A673 (cell line): ENCODE measurements at regions not wholly inside any gene's neighbourhood (a gene's known extent, or its start where the extent isn't known, plus 50 kb on each side); places are given as distances from the start of the nearest gene placed in this dataset.

Experiments used
- BruUV-seq: library from RNA; stranded (reverse); fragments of 400-500 nt; replicated peaks from 2 replicates; lab custom pipeline; 2021; lab: Mats Ljungman, UMichigan
- CTCF ChIA-PET: fragments of 300-600 bp; sonication (Branson Sonifier 250); formaldehyde crosslinking; loops from one replicate; lab custom pipeline; 2022; ENCODE audit warnings: antibody characterized with exemption; lab: Charles Lee
- POLR2A ChIA-PET: fragments of 300-600 bp; sonication (Branson Sonifier 250); formaldehyde crosslinking; loops from one replicate; lab custom pipeline; 2022; ENCODE audit warnings: antibody characterized with exemption; ENCODE audit not compliant: low non-redundant PET; lab: Charles Lee
- DNase-seq: peaks from one replicate; pipeline ENCODE4 v3.0.0-alpha.2; 2015; ENCODE audit warnings: low spot score
- H3K27ac ChIP-seq: fragments of 200-600 bp; sonication (generic); 2 replicates; pipeline ENCODE4 v1.5.1; 2016; ENCODE audit warnings: mixed run types, low read depth, mild to moderate bottlenecking, mixed read lengths, antibody characterized with exemption, low read length; ENCODE audit not compliant: poor library complexity, severe bottlenecking
- H3K27me3 ChIP-seq: fragments of 200-600 bp; sonication (generic); replicated peaks from 2 replicates; pipeline ENCODE4 v1.6.1; 2017; ENCODE audit warnings: mixed run types, low read depth, mild to moderate bottlenecking, mixed read lengths, antibody characterized with exemption, low read length; ENCODE audit not compliant: insufficient read depth, poor library complexity
- H3K36me3 ChIP-seq: fragments of 200-600 bp; sonication (generic); 2 replicates; pipeline ENCODE4 v1.6.1; 2016; ENCODE audit warnings: mixed run types, mild to moderate bottlenecking, mixed read lengths, antibody characterized with exemption, low read length; ENCODE audit not compliant: insufficient read depth, poor library complexity, severe bottlenecking
- H3K4me1 ChIP-seq: fragments of 200-600 bp; sonication (generic); 2 replicates; pipeline ENCODE4 v1.6.1; 2017; ENCODE audit warnings: mixed run types, mild to moderate bottlenecking, mixed read lengths, antibody characterized with exemption, low read length; ENCODE audit not compliant: insufficient read depth, poor library complexity, severe bottlenecking
- H3K4me3 ChIP-seq: fragments of 200-600 bp; sonication (generic); 2 replicates; pipeline ENCODE4 v1.5.1; 2016; ENCODE audit warnings: low read depth, mixed run types, mild to moderate bottlenecking, mixed read lengths, low read length; ENCODE audit not compliant: poor library complexity, severe bottlenecking
- H3K9me3 ChIP-seq: fragments of 200-600 bp; sonication (generic); 2 replicates; pipeline ENCODE4 v1.6.1; 2016; ENCODE audit warnings: mixed run types, low read depth, mild to moderate bottlenecking, mixed read lengths, antibody characterized with exemption, low read length; ENCODE audit not compliant: poor library complexity, severe bottlenecking
- EZH2 ChIP-seq: fragments of 200-600 bp; sonication (generic); IDR thresholded peaks from 2 replicates; pipeline ENCODE4 v1.6.1; 2017; ENCODE audit warnings: borderline replicate concordance, low read depth, mild to moderate bottlenecking, mixed read lengths, antibody characterized with exemption, low read length; ENCODE audit not compliant: poor library complexity, severe bottlenecking
- intact Hi-C: fragments of 100-400 bp; cut with micrococcal nuclease; formaldehyde crosslinking; loops from one replicate; pipeline ENCODE4 v1.10.0; 2022; ENCODE audit not compliant: unreplicated experiment
- TF ChIP-seq, protein P1 (sequence below): fragments of 300-800, 200-600 bp; sonication (generic); conservative IDR thresholded peaks from 2 replicates; pipeline ENCODE4 v1.5.1; 2017; ENCODE audit warnings: low read depth, mild to moderate bottlenecking, antibody characterized with exemption, low read length, moderate library complexity, mixed read lengths

- no peaks in the 10 kb centered on the region for H3K27me3 ChIP-seq
- no peaks in the 10 kb centered on the region for H3K4me1 ChIP-seq
- DNase-seq, result no peak
- H3K9me3 ChIP-seq, result no peaks in the 10 kb centered on the region
- no TSS peak for BruUV-seq
- no peak overlapping the region for H3K4me3 ChIP-seq
- no peak overlapping the region for H3K27ac ChIP-seq
- ChIA-PET POLR2A (no interaction called here), CTCF (no interaction called here)
- H3K36me3 ChIP-seq, result no peaks in the 10 kb centered on the region
- TF ChIP-seq, protein P1, sequence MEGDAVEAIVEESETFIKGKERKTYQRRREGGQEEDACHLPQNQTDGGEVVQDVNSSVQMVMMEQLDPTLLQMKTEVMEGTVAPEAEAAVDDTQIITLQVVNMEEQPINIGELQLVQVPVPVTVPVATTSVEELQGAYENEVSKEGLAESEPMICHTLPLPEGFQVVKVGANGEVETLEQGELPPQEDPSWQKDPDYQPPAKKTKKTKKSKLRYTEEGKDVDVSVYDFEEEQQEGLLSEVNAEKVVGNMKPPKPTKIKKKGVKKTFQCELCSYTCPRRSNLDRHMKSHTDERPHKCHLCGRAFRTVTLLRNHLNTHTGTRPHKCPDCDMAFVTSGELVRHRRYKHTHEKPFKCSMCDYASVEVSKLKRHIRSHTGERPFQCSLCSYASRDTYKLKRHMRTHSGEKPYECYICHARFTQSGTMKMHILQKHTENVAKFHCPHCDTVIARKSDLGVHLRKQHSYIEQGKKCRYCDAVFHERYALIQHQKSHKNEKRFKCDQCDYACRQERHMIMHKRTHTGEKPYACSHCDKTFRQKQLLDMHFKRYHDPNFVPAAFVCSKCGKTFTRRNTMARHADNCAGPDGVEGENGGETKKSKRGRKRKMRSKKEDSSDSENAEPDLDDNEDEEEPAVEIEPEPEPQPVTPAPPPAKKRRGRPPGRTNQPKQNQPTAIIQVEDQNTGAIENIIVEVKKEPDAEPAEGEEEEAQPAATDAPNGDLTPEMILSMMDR, result no peak
- intact Hi-C loops, result no loop called here
These were observed 88.5 kb upstream of the HPCAL1 start for GRCh38 chr2:10214179-10214578.

DNA sequence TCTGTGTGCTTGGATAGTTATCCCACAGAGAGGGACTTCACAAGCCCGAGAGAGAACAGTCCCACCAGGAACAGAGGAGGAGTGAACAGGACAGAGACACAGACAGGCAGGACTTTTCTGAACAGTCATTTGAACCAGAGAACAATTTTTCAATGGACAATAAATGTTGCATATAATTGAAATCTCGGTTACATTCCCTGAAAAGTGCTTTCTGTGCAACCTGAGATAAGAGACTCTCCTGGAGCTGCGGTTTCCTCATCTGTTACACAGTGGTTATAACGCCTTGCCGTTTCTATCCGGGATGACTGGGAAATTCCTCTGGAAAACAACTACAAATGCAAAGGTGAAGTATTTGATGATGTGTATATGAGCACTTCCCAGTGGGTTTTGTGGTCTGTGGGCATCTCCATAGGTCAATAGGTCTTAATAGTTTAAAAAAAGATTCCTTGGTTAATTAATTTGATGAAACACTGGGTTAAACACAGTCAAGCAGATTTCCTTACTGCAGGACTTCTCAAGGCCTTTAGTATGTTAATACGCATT is 87.2 kb upstream of the HPCAL1 start:
- CTCF ChIA-PET, result no interaction called here
- no peak overlapping the region for H3K27ac ChIP-seq
- BruUV-seq, result no TSS peak
- H3K36me3 ChIP-seq, result no peaks in the 10 kb centered on the region
- no peaks in the 10 kb centered on the region for H3K4me1 ChIP-seq
- POLR2A ChIA-PET, result no interaction called here
- H3K27me3 ChIP-seq, result no peaks in the 10 kb centered on the region
- no peak for DNase-seq
- no peak overlapping the region for H3K4me3 ChIP-seq
- TF ChIP-seq, protein P1, result no peak
- no peak for TF ChIP-seq EZH2
- no peaks in the 10 kb centered on the region for H3K9me3 ChIP-seq
- intact Hi-C loops, result no loop called here

DNA sequence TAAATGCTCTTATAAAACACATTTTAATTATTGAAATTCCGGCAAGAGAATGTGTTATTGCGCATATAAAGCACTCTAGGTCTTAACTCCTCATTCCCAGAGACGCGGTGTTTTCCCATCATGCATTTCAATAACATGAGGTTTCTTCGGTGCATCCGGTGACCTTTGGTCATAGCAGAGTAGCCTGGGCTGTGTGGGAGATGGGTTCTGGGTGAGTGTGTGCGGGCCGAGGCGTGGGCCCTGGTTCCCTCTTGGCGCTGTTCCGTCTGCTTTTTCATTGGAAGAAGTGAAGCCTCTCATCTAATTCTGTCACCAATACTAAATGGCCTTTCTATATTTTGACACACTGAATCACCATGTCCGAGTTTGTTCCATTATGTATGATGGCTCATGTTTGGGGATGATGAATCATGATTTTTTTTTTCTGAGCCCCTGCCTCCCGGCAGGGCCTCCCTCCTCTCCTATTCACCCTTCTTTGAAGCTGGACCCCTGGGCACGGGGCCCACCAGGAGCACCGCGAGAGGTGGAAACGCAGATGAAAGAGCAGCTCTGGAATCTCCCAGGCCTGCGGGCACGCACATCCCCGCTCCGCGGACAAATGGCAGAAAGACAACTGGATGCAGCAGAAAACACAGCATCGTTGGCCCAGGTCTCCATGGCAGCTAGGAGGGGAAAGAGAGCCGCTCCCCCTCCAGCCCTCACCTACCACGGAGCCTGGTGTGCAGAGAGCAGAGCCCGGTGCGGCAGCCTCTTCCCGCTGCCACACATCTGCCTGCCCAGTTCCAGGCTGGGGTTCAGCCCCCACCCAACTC is 85.8 kb upstream of the HPCAL1 start:
- BruUV-seq, result no TSS peak
- no peaks in the 10 kb centered on the region for H3K36me3 ChIP-seq
- no peak overlapping the region for H3K4me3 ChIP-seq
- ChIA-PET POLR2A (no interaction called here), CTCF (no interaction called here)
- intact Hi-C loops, result no loop called here
- no peaks in the 10 kb centered on the region for H3K9me3 ChIP-seq
- TF ChIP-seq, protein P1, result no peak
- no peak for TF ChIP-seq EZH2
- H3K27me3 ChIP-seq, result no peaks in the 10 kb centered on the region
- no peak overlapping the region for H3K27ac ChIP-seq
- DNase-seq, result no peak
- H3K4me1 ChIP-seq, result no peaks in the 10 kb centered on the region
